ENCODE measurements at regions not wholly inside any gene's neighbourhood (a gene's known extent, or its start where the extent isn't known, plus 50 kb on each side); places are given as distances from the start of the nearest gene placed in this dataset.

DNA sequence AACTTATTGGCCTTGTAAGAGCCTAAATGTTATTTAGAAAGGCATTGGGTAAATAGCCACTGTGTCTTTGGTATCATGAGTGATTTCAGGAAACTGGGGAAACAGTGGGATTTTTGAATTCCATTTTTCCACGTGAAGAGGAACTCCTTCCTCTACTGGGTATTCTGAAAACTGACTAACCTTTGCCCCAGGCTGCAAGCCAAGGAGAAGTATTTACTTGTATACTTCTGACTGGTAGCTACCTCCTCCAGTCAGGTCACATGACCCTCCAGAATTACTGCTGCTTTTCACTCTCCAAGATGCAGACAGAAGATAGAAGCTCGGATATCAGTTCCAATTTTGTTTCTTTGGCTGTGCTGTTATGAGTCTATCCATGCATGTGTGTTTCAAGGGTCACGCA lies 50.9 kb upstream of the MAP3K13 start:
- Histone ChIP-seq H3K9me3 (peaks cover 0 to 8% (median 3%) of the 10 kb centered on the region in 3 donors), H3K4me1 (peaks cover 0 to 7% (median 0%) of the 10 kb centered on the region in 3 donors), H3K27me3 (no peaks in the 10 kb centered on the region), H3K4me3 (no peak overlapping the region), H3K36me3 (peaks cover 0 to 12% (median 0%) of the 10 kb centered on the region in 3 donors), H3K27ac (no peak overlapping the region)
- DNase-seq: no peak
- intact Hi-C loops (cut with DNase I): no loop called here
- WGBS, 2 donors: 58 to 71% methylated on average over 3 of the region's 3 CpGs
- TF ChIP-seq POLR2A (IDR thresholded peaks at IDR 0.05): no peak
- TF ChIP-seq, protein P1, sequence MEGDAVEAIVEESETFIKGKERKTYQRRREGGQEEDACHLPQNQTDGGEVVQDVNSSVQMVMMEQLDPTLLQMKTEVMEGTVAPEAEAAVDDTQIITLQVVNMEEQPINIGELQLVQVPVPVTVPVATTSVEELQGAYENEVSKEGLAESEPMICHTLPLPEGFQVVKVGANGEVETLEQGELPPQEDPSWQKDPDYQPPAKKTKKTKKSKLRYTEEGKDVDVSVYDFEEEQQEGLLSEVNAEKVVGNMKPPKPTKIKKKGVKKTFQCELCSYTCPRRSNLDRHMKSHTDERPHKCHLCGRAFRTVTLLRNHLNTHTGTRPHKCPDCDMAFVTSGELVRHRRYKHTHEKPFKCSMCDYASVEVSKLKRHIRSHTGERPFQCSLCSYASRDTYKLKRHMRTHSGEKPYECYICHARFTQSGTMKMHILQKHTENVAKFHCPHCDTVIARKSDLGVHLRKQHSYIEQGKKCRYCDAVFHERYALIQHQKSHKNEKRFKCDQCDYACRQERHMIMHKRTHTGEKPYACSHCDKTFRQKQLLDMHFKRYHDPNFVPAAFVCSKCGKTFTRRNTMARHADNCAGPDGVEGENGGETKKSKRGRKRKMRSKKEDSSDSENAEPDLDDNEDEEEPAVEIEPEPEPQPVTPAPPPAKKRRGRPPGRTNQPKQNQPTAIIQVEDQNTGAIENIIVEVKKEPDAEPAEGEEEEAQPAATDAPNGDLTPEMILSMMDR (IDR thresholded peaks at IDR 0.05): no peak

Data from esophagus squamous epithelium (tissue), 5 donors.